ENCODE measurements at regions not wholly inside any gene's neighbourhood (a gene's known extent, or its start where the extent isn't known, plus 50 kb on each side); places are given as distances from the start of the nearest gene placed in this dataset.

- TF ChIP-seq POLR2A (IDR thresholded peaks at IDR 0.05): no peak
- TF ChIP-seq CTCF (IDR thresholded peaks at IDR 0.05): no peak
These were observed 137.4 kb upstream of the MED13L start for GRCh38 chr12:116414891-116415290.

All from adrenal gland (tissue), 5 donors.